GM21576 (cell line): ENCODE measurements at regions not wholly inside any gene's neighbourhood (a gene's known extent, or its start where the extent isn't known, plus 50 kb on each side); places are given as distances from the start of the nearest gene placed in this dataset.
"Not testable (repeated sequence)": the region's sequence is repeated elsewhere in the genome, so short reads cannot be mapped to it uniquely, and the experiment has no call there.

ENCODE experiments used
- ATAC-seq: cut with Tn5 transposase; IDR thresholded peaks from one replicate; pipeline ENCODE4 v1.9.1; 2021; ENCODE audit warnings: mild to moderate bottlenecking, moderate library complexity; ENCODE audit not compliant: unreplicated experiment

DNA sequence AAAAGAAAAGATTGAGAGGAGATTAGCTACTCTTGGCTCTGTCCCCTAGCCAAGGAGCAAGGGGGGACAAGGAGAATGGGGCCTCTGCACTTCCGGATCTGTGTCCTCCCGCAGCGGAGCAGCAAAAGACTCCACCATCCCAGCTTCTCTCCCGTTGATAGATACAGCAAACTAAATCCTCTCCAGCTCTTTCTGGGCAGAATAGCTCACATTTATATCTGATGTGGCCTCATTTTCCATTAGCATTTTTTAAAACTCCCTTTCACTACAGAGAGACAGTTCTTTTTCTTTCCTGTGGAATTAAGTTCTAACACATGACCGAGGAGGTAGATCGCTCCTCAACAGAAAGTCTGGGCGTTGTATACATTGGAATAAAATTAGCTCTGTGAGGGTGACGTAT, 260.9 kb upstream of the SOX4 start:
- no peak for ATAC-seq

DNA sequence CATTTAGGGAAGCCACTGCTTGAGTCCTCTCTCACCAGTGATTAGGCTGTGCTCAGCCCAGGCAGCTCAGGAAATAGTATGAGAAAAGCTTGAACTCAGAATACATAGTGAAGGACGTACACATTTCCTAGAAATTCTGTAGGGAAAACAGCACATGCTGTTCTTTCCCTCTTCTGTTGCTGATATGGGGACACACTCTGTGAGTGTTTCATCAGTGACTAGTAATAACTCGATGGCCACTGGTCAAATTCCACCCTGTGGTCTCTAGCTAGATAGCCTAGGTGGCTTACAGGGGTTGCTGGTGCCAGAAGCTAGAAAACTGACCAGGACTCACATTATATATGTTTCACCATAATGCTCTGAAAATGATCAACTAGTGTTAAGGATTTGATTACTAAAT, 259.8 kb upstream of the SOX4 start:
- ATAC-seq = no peak

DNA sequence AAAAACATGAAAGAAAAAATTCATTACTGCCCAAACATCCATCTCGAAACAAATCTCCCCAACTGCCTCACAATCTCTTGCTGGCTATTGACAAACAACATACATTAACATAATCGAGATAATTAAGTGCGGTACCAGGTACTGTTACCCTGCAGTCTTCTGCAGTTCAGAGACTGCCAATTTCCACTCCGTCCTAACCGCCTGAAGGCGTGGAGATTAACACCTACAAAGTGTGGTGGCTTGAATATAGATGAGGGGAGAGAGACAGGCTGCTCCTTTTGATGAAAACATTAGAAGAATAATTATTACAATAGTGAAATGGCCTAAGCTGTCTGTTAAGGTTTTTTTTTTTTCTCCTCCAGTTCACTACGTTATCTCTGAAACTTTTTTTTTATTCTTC, 258.9 kb upstream of the SOX4 start:
- ATAC-seq = no peak

DNA sequence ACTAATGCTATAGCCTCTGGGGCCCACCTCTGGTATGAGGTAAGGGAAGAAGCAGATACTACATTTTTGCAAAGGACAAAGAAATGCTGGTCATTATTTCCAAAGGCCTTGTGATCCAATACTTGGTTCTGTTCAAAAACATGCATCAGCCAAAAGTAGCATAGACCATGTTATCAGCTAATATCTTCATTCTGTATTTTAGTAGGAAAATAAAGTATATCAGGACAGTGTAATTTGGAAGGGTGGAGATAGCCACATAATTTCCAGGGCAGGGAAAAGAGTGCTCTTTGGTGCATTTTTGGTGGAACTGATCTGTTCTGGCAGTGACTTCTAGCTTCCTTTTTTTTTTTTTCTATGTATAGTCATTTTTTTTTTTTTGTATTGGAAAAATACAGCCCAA, 258.0 kb upstream of the SOX4 start:
- ATAC-seq = no peak

DNA sequence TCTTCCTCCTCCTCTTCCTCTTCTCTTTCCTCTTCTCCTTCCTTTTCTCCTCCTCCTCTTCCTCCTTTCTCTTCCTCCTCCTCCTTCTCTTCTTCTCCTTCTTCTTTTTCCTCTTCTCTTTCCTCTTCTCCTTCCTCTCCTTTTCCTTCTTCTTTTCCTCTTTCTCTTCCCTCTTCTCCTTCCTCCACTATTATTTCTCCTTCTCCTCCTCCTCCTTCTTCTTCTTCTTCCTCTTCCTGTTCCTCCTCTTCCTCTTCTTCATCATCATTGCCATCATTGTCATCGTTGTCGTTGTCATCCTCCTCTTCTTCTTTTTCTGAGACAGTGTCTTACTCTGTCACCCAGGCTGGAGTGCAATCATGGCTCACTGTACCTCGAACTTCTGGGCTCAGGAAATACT, 256.3 kb upstream of the SOX4 start:
- no peak for ATAC-seq

DNA sequence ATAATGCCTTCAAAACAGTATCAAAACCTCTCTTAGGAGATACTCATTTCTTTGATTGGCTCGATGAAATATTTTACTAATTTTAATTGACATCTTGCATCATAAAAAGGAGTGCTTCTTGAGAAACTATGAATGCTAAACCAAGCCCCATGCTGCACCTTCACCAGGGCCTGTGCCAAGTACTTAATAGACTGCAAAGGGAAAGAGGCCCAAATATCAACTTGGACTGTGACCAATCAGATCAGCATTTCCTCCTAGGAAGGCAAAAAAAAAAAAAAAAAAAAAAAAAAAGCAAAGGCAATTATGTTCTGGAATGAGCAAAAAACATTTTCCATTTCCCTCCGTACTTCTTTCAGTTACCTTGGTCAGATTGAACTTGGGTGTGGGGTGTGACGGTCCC, 253.0 kb upstream of the SOX4 start:
- ATAC-seq = no peak

DNA sequence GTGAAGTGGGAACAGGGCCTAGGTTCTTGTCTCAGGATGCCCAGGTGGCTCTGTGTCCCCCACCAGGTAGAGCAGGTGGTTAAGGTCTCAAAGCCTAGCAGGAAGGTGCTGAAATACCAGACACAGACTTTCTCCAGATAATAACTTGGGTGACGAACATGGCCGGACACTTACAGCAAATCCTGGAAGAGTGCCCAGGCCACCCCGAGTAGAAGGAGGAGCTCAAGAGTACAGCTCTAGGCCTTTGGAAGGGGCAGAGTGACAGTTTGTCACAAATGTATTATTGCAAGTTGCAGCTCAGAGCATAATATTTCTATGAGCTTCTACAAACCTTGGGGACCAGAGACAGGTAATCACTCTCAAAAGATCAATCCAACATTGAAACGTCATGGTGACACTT, 251.6 kb upstream of the SOX4 start:
- no peak for ATAC-seq

DNA sequence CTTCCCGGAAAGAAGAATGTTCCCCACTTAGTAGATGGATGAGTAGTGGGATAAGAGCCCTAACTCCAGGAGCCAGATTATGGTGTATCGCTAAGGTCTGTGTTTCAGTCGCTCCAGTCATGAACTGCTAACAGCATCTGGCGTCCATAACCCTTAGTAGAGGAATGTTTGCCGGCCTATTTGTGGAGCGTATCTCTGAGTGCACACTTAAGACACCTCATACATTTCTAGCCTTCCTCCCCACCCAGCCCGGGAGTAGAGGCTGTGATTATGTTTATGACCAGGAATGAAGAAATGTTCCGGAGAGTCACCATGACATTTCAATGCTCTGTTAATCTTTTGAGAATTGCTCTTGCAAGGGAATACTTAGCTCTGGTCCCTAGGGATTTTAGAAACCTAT, 251.1 kb upstream of the SOX4 start:
- ATAC-seq = no peak

DNA sequence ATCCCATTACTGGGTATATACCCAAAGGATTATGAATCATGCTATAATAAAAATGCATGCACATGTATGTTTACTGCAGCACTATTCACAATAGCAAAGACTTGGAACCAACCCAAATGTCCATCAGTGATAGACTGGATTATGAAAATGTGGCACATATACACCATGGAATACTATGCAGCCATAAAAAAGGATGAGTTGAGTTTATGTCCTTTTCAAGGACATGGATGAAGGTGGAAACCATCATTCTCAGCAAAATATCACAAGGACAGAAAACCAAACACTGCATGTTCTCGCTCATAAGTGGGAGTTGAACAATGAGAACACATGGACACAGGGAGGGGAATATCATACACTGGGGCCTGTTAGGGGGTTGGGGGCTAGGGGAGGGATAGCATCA, 247.8 kb upstream of the SOX4 start:
- not testable (repeated sequence) for ATAC-seq

DNA sequence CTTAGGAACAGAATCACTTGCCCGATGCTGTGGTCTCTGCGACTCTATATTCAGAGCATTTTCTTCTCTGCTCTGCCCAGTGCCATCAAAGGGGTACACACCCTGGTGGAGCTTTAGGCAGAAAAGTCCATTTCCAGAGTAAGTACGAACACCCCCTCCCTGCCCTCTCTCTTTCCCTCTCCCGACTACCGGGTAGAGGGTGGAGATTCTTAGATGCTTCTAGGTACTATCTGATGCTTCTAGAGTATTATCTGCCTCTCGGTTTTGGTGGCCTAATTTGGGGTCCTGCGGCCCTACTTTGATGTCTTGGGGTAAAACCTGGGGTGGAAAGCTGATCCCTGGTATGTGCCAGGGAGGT, 245.4 kb upstream of the SOX4 start:
- no peak for ATAC-seq

DNA sequence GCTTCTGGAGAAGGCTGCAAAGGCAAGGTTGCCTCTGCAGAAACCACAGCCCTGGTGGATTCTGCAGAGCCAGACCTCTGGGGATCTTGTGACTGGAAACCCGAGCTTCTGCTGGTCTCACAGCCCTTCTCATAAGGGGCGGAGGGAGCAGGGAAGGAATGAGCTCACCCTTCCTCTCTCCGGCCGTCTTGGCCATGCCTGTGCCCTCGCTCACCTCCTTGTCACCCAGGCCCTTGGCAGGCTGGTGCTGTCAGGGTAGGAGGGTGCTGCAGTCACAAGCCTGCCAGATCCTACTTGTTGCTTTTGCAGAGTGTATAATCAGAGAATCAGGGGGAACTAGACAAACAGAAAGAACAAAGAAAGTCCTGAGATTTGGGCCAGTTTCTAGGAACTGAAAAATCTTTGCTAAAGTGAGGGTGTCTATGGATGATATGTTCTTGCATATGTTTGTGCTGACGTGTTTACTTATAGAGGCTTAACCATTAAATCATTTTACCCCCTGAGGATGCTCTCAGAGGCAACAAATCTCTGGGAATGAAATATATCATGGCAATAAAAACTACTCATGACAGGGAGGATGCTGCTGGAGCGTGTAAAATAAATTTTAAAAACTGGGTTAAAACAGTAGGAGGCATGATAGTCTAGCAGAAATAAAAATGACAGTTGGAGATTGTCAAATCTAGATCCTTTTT, 244.9 kb upstream of the SOX4 start:
- no peak for ATAC-seq

DNA sequence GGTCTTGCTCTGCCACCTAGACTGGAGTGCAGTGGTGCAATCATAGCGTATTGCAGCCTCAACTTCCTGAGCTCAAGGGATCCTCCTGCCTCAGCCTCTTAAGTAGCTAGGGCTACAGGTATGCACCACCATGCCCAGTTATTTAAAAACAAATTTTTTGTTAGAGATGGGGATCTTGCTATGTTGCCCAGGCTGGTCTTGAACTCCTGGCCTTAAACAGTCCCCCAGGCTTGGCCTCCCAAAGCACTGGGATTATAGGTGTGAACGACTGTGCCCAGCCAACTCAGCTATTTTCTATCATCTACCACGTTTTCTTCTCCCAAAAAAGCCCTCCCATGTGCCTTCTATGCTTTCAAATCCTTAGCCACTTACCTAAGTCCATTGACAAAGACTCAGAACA, 243.7 kb upstream of the SOX4 start:
- ATAC-seq = no peak

DNA sequence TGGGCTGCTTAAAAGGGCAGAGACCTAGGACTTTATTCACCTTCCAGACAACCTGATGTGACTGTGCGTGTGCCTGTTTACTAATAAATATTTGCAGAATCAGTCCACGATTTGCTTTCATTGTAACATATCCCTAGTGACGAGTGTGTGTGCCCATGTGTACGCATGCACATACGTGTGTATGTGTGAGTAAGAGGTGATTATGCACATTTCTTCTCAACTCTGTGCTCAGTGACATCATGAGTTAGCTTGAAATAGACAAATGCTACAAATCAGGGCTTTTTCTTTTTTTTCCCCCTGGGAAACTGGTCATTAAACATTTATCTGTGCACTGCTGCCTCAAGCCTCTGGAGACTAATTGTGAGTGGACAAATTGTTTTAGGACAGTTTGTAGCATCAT, 242.6 kb upstream of the SOX4 start:
- no peak for ATAC-seq

DNA sequence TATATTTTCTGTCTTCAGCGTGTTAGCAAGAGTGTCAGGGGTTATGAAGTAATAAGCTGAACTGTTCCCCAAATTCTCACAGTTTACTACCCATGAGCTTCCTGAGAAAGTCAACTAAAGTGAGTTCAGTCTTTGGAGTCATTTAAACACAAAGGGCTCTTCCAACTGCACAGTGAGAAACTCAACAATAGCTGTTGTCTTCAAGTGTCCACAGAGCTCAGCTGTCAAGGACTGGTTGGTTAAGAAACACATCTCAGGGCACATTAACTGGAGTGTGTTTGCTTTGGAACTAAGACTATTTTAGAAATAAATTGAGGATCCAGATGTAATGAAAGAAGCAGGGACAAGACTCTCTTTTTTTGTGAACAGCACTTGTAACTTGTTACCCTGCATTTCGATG, 241.4 kb upstream of the SOX4 start:
- no peak for ATAC-seq

DNA sequence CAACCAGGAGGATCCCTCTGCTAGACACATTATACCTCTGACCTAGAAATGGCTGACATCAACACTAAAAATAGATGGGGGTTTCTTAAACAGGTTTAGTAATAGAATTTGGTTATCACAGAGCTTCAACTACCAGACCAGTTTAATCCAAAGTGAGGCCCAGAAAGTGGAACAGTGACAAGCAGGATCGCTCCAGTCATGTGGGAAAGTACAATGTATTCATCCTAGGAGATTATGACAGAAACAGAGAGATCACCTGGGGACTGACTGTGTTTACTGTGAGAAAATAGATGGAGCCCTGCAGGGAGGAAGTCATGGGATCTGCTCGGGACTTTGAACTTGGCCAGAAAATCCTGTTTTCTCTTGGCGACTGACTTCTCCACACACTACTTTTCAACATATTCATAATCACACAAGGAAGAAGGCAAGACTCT, 238.7 kb upstream of the SOX4 start:
- ATAC-seq = no peak

DNA sequence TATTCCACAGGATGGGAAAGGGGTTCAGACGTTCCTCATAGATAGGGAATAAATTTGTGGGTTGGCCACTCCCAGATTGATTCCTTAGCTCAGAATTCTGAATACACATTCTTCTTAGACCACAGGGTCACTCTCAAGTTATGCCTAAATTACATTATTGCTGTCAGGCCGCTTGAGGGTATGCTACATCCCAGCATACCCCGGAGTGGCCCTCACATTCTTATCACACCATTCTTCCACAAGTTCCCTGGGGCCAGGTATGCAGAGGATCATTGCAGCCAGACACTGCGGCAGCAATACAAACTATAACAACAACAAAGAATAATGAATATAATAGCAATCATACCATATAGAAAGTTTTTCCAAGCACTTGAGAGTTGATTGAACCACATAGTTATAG, 237.9 kb upstream of the SOX4 start:
- no peak for ATAC-seq

DNA sequence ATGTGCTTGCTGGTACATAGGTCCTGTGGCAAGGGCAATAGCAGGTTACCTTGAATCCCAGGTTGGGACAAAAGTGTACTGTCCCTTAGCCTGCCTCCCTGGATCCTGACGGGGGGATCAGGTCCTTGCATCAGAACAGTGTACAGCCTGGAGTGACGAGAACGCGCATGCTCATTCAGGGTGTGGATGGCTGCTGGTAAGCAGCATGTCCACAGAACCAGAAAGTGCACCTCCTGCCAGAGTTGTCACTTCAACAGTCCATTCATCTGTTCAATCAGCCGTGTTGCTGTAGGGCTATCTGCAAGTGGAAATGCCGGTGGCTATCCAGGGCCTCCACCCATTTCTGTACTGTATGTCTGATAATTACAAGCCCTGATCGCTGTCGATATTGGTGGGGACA, 236.3 kb upstream of the SOX4 start:
- no peak for ATAC-seq

DNA sequence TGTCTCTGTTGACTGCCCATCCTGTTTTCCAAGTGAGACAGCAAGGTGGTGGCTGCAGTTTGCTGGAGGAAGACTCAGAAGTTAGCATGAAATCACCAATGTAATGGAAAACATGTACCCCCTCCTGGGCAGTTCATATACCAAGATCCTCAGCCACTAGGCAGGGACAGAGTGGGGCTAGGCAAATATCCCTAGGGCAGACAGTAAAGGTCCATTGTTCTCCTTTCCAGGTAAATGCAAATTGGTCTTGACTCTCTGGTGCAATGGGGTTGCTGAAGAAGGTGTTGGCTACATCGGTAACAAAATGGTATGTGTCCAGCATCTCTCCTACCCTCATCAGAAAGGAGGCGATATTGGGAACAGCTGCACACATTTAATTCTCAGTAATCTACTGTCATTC, 233.6 kb upstream of the SOX4 start:
- ATAC-seq = no peak

DNA sequence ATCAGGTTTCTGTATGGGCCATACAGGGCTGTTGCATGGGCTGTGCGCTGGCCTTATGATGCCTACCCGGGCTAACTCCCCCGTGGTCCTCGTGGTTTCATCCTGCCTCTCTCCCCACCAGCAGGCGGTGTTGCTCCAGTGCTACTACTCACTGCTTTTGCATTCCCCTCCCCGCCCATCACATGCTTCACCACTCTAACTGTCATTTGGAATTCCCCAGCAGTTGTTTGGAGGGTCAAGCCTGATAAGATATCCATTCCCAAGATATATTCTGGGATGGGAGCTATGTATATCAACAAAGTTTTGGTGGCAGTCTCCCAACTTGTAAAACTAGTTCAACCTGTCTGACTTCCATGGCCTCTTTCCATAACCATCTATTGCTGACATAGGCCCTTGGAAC, 233.2 kb upstream of the SOX4 start:
- ATAC-seq = no peak

DNA sequence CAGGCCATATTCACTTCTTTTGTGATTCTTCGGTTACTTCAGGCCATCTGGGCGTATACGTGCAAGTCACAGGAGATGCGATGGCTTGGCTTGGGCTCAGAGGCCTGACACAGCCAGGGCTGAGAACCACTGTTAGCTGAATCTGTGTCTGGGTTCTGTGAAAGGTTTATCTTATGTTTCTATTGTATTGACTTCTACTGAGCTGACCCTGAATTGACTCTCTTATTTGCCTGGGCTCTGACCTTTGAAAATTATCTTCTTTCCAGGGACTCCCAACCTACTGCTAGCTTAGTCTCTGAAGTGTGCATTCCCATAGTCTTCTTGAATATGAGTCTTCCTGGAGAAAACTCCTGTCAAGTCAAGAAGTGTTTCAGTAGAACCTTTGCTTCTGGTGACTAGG, 226.4 kb upstream of the SOX4 start:
- no peak for ATAC-seq

DNA sequence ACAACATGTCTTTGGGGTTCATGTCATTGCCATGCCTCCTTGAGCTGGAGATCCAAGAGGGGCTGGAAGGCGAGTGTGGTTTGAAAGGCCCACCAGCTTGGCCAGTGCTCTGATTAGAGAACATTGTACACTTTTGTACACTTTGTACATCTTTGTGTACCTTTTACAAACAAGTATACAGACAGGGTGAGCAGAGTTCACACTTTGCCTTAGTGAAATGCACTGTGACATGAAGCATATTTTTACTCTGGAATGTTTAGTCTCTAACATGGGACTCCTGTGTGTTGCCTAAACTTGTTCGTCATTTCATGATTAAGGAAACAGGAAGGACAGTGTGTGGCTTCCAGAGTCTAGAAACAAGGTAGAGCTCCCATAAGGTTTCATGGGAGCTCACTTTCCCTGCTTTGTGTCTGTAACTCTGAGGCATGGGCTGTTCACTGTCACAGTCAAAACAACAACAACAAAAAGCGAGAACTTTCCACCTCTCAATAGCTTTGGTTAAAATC, 225.8 kb upstream of the SOX4 start:
- no peak for ATAC-seq

DNA sequence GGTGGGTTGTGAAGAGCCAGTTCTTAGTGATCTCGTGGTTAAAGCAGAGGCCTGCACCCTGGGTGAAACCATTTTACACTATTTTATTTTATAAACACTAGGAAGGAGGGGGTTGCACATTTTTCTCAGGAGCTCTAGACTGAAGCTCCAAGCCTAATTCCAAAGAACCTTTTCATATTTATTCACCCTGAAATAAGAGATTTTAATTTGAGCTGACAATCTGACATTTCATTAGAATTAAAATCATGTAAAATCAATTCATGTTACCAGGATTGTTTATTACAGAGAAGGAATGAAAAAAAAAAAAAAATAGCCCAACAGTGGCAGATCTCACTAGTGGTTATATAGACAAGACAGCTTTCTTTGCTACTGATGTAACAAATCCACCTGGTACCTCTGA, 222.5 kb upstream of the SOX4 start:
- ATAC-seq = no peak

DNA sequence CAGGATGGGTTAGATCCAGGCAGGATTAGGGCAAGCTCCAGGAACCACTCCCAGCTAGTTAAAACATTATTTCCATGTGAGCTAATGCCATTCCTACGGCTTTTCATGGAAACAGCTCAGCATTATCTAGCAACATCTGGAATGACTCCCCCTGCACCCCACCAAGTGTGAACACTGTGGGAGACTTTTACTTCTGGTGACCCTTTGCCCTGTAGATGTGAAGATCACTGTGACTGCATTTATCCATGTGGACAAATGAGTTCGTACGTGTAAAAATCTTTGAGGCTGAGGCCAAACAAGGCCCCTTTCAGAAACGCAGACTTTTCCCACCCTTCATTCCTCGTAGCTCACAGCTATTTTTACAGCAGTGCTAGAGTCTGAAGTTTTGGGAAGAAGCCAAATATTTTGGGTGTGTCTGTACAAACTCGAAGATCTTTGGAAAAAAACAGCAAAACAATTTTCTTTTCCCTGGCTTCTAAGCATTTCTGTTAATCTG, 221.8 kb upstream of the SOX4 start:
- ATAC-seq = no peak
